GM12872 (cell line): ENCODE measurements at regions not wholly inside any gene's neighbourhood (a gene's known extent, or its start where the extent isn't known, plus 50 kb on each side); places are given as distances from the start of the nearest gene placed in this dataset.

Experiments
- CTCF ChIP-seq: IDR thresholded peaks from 3 replicates; pipeline ENCODE4 v1.5.1; 2011; ENCODE audit warnings: low read depth, mild to moderate bottlenecking, low read length, moderate library complexity; ENCODE audit not compliant: insufficient read depth

DNA sequence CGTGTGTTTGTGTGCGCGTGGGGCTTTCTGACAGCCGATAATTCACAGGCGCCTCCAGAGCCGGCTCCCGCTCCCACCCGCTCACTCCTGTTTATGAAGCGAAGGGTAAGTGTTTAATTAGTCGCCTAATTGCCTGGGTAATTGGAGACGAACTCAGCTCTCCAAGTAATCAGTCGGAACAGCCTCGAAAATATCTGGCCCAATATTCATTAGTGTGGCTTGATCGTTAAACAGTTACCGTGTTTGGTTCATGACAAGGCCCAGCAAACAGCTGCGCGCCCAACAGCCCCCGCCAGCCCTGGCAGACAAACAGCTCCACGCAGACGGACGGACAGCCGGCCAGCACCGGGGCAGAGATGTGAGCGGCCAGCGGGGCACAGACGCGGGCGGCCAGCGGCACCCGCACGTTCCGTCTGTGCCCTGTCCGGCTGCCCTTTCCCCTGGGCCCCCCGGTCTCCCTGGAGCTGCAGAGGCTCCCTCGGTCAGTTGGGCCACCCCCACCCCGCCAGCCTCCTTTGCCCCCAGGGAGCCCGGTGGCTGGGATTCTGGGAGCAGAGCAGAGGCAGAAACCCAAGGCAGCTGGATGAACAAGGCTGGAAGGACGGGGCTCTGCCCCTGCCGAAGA is 98.2 kb downstream of the UNCX start:
- TF ChIP-seq CTCF: no peak

GRCh38 chr7:1331561-1332467 is 99.1 kb downstream of the UNCX start:
- no peak for TF ChIP-seq CTCF

DNA sequence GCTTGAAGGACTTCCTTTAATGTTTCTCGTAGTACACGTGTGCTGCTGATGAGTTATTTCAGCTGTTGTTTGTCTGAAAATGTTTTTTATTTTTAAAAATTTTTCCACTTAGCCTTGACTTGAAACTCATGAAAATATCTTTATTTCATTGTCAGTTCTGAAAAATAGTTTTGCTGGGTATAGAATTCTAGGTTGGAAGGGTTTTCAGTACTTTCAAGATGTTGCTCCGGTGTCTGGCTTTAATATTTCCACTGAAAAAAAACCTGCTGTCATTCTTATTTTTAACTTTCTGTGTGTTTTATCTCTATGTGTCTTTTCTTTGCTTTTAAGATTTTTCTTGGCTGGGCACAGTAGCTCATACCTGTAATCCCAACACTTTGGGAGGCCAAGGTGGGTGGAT is 103.8 kb downstream of the UNCX start:
- no peak for TF ChIP-seq CTCF

- TF ChIP-seq CTCF: no peak
Observed at GRCh38 chr7:1339611-1340010, 106.9 kb downstream of the UNCX start.

DNA sequence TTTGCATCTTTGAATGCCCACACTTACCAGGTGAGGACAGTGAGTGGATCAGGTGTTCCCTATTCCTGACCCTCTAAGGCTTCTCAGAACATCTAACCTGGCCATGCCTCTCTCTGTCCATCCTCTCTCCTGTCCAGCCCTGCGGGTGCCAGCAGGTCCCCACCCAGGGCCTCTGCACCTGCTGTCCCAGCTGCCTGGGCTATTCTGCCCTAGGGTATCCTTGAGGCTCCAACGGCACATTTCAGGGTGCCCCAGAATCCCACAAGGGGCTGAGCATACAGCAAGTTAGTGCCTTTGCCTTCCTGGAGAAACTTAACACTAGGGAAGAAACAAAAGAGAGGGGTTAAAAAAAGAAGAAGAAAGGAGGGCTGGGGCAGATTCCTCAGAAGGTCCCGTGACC is 107.4 kb downstream of the UNCX start:
- no peak for TF ChIP-seq CTCF

GRCh38 chr7:1340461-1341360 is 108.0 kb downstream of the UNCX start:
- no peak for TF ChIP-seq CTCF

DNA sequence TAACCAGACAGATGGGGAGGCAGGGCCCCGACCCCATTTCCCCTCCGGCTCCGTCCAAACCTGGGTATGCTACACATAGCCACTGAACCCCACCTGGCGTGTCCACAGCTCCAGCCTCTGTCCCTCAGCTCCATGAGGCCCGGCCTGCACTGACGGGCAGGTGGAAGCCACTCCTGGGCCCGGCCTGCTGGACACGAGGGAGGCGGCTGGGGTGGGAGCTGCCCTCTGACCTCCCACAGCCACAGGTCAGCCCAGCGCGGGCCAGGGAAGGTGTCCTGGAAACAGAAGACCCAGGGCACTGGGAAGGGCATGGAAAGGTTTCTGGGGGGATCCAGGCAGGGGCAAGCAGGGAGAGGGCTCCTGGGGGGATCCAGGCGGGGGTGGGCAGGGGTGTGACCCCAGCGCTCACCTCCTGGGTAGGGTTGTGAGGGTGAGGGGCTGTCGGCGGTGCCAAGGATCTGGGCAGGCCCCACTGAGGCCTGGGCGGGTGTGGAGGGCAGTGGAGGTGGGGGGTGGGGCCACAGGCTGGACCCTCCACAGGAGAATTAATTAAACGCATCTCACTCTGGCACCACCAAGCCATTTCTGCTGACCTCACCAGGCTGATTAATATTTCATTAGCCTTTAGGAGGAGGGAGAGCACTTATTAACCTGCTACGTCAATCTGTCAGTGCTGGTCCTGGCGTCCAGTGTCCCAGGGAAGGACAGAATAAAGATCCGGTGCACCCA is 108.9 kb downstream of the UNCX start:
- no peak for TF ChIP-seq CTCF
